ENCODE measurements at regions not wholly inside any gene's neighbourhood (a gene's known extent, or its start where the extent isn't known, plus 50 kb on each side); places are given as distances from the start of the nearest gene placed in this dataset.
"Not testable (repeated sequence)": the region's sequence is repeated elsewhere in the genome, so short reads cannot be mapped to it uniquely, and the experiment has no call there.

GRCh38 chr13:58379221-58379620, 747.7 kb downstream of the PCDH17 start:
- Histone ChIP-seq H3K9me3 (no peaks in the 10 kb centered on the region), H3K4me3 (no peak overlapping the region), H3K36me3 (ENCODE audit: low read depth, missing control alignments) (no peaks in the 10 kb centered on the region), H3K4me1 (no peaks in the 10 kb centered on the region), H3K27me3 (no peaks in the 10 kb centered on the region), H3K27ac (no peak overlapping the region)
- 82 to 88% methylated on average over 1 of the region's 1 CpG for WGBS, 2 donors
- no peak for DNase-seq
- TF ChIP-seq CTCF (IDR thresholded peaks at IDR 0.05) (no peak), POLR2A (IDR thresholded peaks at IDR 0.05) (no peak)
- intact Hi-C loops (cut with DNase I; ENCODE audit: low total_unique reads): no loop called here

- intact Hi-C loops (cut with DNase I; ENCODE audit: low total_unique reads); H3K9me3 ChIP-seq; H3K4me1 ChIP-seq; H3K4me3 ChIP-seq; DNase-seq; H3K27me3 ChIP-seq; H3K36me3 ChIP-seq (ENCODE audit: low read depth, missing control alignments); H3K27ac ChIP-seq: not testable (repeated sequence)
- WGBS, 2 donors: 62 to 81% methylated on average over 18 of the region's 18 CpGs
These were observed 753.8 kb downstream of the PCDH17 start for GRCh38 chr13:58385336-58385735.

DNA sequence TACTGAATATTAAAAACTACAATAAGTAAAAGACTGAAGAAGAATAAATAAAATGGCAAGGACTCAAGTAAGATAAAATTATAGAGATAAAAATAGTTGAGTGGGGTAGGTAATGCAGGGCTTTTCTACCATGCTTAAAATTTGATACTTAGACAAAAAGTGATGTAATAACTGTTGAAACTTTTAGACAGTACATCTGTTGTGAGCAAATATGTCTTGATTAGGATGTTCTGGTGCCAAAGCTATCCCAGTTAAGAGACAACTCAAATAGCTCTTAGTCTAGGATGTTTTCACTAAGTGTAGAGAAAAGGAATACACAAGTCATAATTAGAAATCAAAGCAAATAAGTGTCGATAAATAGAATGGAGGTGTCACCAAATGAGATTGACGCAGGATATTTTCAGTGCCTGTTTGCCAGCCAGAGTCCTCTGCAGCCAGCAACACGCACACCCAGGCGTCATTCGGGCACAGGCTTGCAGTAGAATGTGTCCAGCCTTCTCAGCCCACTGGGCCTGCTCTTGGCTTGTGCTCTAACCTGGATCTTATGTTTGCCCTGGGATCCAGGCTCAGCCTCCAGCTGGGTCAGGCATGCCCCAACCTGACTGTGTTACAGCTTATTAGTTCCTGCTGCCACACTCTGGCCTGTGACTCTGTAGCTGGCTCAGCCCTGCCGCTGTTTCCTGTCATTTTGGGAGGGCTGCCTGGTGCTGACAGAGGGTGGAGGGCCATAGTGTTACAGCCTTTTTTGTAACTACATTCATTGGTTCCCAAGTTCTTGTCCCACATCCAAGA, 766.2 kb downstream of the PCDH17 start:
- intact Hi-C loops (cut with DNase I; ENCODE audit: low total_unique reads): no loop called here
- WGBS, 2 donors: 89 to 98% methylated on average over 6 of the region's 6 CpGs

GRCh38 chr13:58399263-58399662, 767.7 kb downstream of the PCDH17 start:
- no peak for DNase-seq
- H3K36me3 ChIP-seq (ENCODE audit: low read depth, missing control alignments): no peaks in the 10 kb centered on the region
- no peaks in the 10 kb centered on the region for H3K9me3 ChIP-seq
- H3K27ac ChIP-seq: no peak overlapping the region
- intact Hi-C loops (cut with DNase I; ENCODE audit: low total_unique reads): no loop called here
- TF ChIP-seq POLR2A (IDR thresholded peaks at IDR 0.05): no peak
- TF ChIP-seq CTCF (IDR thresholded peaks at IDR 0.05): no peak
- H3K4me1 ChIP-seq: no peaks in the 10 kb centered on the region
- no peaks in the 10 kb centered on the region for H3K27me3 ChIP-seq
- no peak overlapping the region for H3K4me3 ChIP-seq

More for the DNA sequence above, 766.2 kb downstream of the PCDH17 start:
- Histone ChIP-seq H3K27ac (no peak overlapping the region), H3K4me3 (no peak overlapping the region), H3K36me3 (ENCODE audit: low read depth, missing control alignments) (no peaks in the 10 kb centered on the region), H3K9me3 (no peaks in the 10 kb centered on the region), H3K27me3 (no peaks in the 10 kb centered on the region), H3K4me1 (no peaks in the 10 kb centered on the region)
- TF ChIP-seq CTCF (IDR thresholded peaks at IDR 0.05) (no peak), POLR2A (IDR thresholded peaks at IDR 0.05) (no peak)
- DNase-seq: no peak

- Histone ChIP-seq H3K4me3 (no peak overlapping the region), H3K27me3 (no peaks in the 10 kb centered on the region), H3K27ac (no peak overlapping the region), H3K36me3 (ENCODE audit: low read depth, missing control alignments) (no peaks in the 10 kb centered on the region), H3K9me3 (no peaks in the 10 kb centered on the region), H3K4me1 (no peaks in the 10 kb centered on the region)
- WGBS, 2 donors: 91 to 93% methylated on average over 2 of the region's 2 CpGs
- TF ChIP-seq CTCF (IDR thresholded peaks at IDR 0.05) (no peak), POLR2A (IDR thresholded peaks at IDR 0.05) (no peak)
- intact Hi-C loops (cut with DNase I; ENCODE audit: low total_unique reads): no loop called here
- no peak for DNase-seq
These were observed 775.0 kb downstream of the PCDH17 start for GRCh38 chr13:58406545-58406944.
